Panc1 (cell line): ENCODE measurements at regions not wholly inside any gene's neighbourhood (a gene's known extent, or its start where the extent isn't known, plus 50 kb on each side); places are given as distances from the start of the nearest gene placed in this dataset.

Source experiments
- CTCF ChIP-seq: fragments of 450-650 bp; IDR thresholded peaks from 2 replicates; pipeline ENCODE4 v1.5.1; 2017; ENCODE audit warnings: mild to moderate bottlenecking
- POLR2AphosphoS5 ChIP-seq: IDR thresholded peaks from 2 replicates; pipeline ENCODE4 v1.6.1; 2012; ENCODE audit warnings: mild to moderate bottlenecking, low read depth, low read length, moderate library complexity

- TF ChIP-seq CTCF (no peak), POLR2AphosphoS5 (no peak)
Observed at GRCh38 chr20:18995455-18995854, 181.9 kb downstream of the SCP2D1 start.
